Naive thymus-derived CD8-positive, alpha-beta T cell (primary cell): ENCODE measurements at regions not wholly inside any gene's neighbourhood (a gene's known extent, or its start where the extent isn't known, plus 50 kb on each side); places are given as distances from the start of the nearest gene placed in this dataset.

ENCODE experiments used
- ATAC-seq, 2 donors: fragments of 150-1000 bp; cut with Tn5 transposase in 1 of 2; sonication (Bioruptor Pico), chemical (Tn5 transposase) in 1 of 2; 1 replicate in 1 of 2; 2 replicates in 1 of 2; pipeline ENCODE4 v1.10.0; 2021; ENCODE audit warnings: mild to moderate bottlenecking in 2 of 2, moderate library complexity in 2 of 2
- POLR2A ChIA-PET: fragments of 350-600 bp; sonication (Branson Sonifier 250); formaldehyde crosslinking; loops from one replicate; lab custom pipeline; 2021; ENCODE audit warnings: antibody characterized with exemption; lab: Charles Lee
- DNase-seq, 10 donors: peaks; one replicate each; pipeline versions ENCODE4 v3.0.0 to v3.0.0-alpha.2; 2020 to 2022
- H3K27ac Mint-ChIP-seq, 10 donors: one replicate each; pipeline ENCODE4 v1.8.0; 2020 to 2022; ENCODE audit warnings: mild to moderate bottlenecking in 10 of 10, mixed read lengths in 10 of 10, moderate library complexity in 4 of 10, inconsistent platforms in 1 of 10
- H3K27me3 Mint-ChIP-seq, 5 donors: one replicate each; pipeline ENCODE4 v1.8.0; 2021 to 2022; ENCODE audit warnings: mixed read lengths in 5 of 5
- H3K36me3 Mint-ChIP-seq, 3 donors: one replicate each; pipeline ENCODE4 v1.8.0; 2020 to 2022; ENCODE audit warnings: mixed read lengths in 3 of 3, mild to moderate bottlenecking in 2 of 3, inconsistent platforms in 1 of 3
- H3K4me1 Mint-ChIP-seq, 4 donors: one replicate each; pipeline ENCODE4 v1.8.0; 2021 to 2022; ENCODE audit warnings: mixed read lengths in 4 of 4
- H3K4me3 Mint-ChIP-seq, 10 donors: one replicate each; pipeline ENCODE4 v1.8.0; 2020 to 2022; ENCODE audit warnings: mild to moderate bottlenecking in 10 of 10, mixed read lengths in 10 of 10, moderate library complexity in 6 of 10, inconsistent platforms in 1 of 10
- H3K9me3 Mint-ChIP-seq, 9 donors: one replicate each; pipeline ENCODE4 v1.8.0; 2020 to 2022; ENCODE audit warnings: mixed read lengths in 9 of 9, mild to moderate bottlenecking in 3 of 9, inconsistent platforms in 1 of 9, moderate library complexity in 1 of 9

- ATAC-seq (no peak), DNase-seq (no peak)
- Mint-ChIP-seq H3K9me3 (peaks cover 0 to 13% (median 7%) of the 10 kb centered on the region in 9 donors), H3K27ac (no peak overlapping the region), H3K27me3 (peaks cover 0 to 3% (median 0%) of the 10 kb centered on the region in 5 donors), H3K36me3 (no peaks in the 10 kb centered on the region), H3K4me1 (no peaks in the 10 kb centered on the region), H3K4me3 (no peak overlapping the region)
- POLR2A ChIA-PET, result no interaction called here
These were observed 101.1 kb upstream of the CCDC85A start for GRCh38 chr2:56082665-56083064.

GRCh38 chr2:56084111-56084901 is 99.5 kb upstream of the CCDC85A start:
- no peaks in the 10 kb centered on the region for H3K4me1 Mint-ChIP-seq
- POLR2A ChIA-PET, result no interaction called here
- no peak overlapping the region for H3K27ac Mint-ChIP-seq
- no peak for ATAC-seq
- peaks cover 0 to 3% (median 0%) of the 10 kb centered on the region in 5 donors for H3K27me3 Mint-ChIP-seq
- no peak for DNase-seq
- peaks cover 0 to 11% (median 7%) of the 10 kb centered on the region in 9 donors for H3K9me3 Mint-ChIP-seq
- H3K4me3 Mint-ChIP-seq, result no peak overlapping the region
- H3K36me3 Mint-ChIP-seq, result no peaks in the 10 kb centered on the region

GRCh38 chr2:56086336-56086735 is 97.5 kb upstream of the CCDC85A start:
- Mint-ChIP-seq H3K36me3 (no peaks in the 10 kb centered on the region), H3K9me3 (peaks cover 0 to 6% (median 0%) of the 10 kb centered on the region in 9 donors), H3K4me1 (no peaks in the 10 kb centered on the region), H3K27me3 (peaks cover 0 to 1% (median 0%) of the 10 kb centered on the region in 5 donors), H3K4me3 (no peak overlapping the region), H3K27ac (no peak overlapping the region)
- ATAC-seq (no peak), DNase-seq (no peak)
- POLR2A ChIA-PET, result no interaction called here

- no peaks in the 10 kb centered on the region for H3K27me3 Mint-ChIP-seq
- H3K36me3 Mint-ChIP-seq, result no peaks in the 10 kb centered on the region
- H3K27ac Mint-ChIP-seq, result no peak overlapping the region
- DNase-seq (no peak), ATAC-seq (no peak)
- POLR2A ChIA-PET, result no interaction called here
- no peak overlapping the region for H3K4me3 Mint-ChIP-seq
- H3K4me1 Mint-ChIP-seq, result no peaks in the 10 kb centered on the region
- peaks cover 0 to 6% (median 0%) of the 10 kb centered on the region in 9 donors for H3K9me3 Mint-ChIP-seq
These were observed 95.4 kb upstream of the CCDC85A start for GRCh38 chr2:56088411-56088810.

- Mint-ChIP-seq H3K27ac (no peak overlapping the region), H3K36me3 (no peaks in the 10 kb centered on the region), H3K27me3 (peaks cover 0 to 4% (median 0%) of the 10 kb centered on the region in 5 donors), H3K4me3 (no peak overlapping the region), H3K4me1 (no peaks in the 10 kb centered on the region), H3K9me3 (peaks cover 0 to 4% (median 0%) of the 10 kb centered on the region in 9 donors)
- no peak for DNase-seq
- ATAC-seq, result no peak
- POLR2A ChIA-PET, result no interaction called here
These were observed 93.9 kb upstream of the CCDC85A start for GRCh38 chr2:56089931-56090330.

GRCh38 chr2:56099963-56100362 is 83.8 kb upstream of the CCDC85A start:
- no peak overlapping the region for H3K27ac Mint-ChIP-seq
- H3K9me3 Mint-ChIP-seq, result peaks cover 0 to 12% (median 6%) of the 10 kb centered on the region in 9 donors
- DNase-seq (no peak), ATAC-seq (no peak)
- H3K36me3 Mint-ChIP-seq, result no peaks in the 10 kb centered on the region
- no peak overlapping the region for H3K4me3 Mint-ChIP-seq
- H3K27me3 Mint-ChIP-seq, result peaks cover 0 to 6% (median 0%) of the 10 kb centered on the region in 5 donors
- POLR2A ChIA-PET, result no interaction called here
- no peaks in the 10 kb centered on the region for H3K4me1 Mint-ChIP-seq

GRCh38 chr2:56100791-56101312 is 82.9 kb upstream of the CCDC85A start:
- DNase-seq (no peak), ATAC-seq (no peak)
- Mint-ChIP-seq H3K36me3 (no peaks in the 10 kb centered on the region), H3K9me3 (peaks cover 0 to 20% (median 5%) of the 10 kb centered on the region in 9 donors), H3K4me1 (no peaks in the 10 kb centered on the region), H3K27me3 (peaks cover 0 to 9% (median 4%) of the 10 kb centered on the region in 5 donors), H3K27ac (no peak overlapping the region), H3K4me3 (no peak overlapping the region)
- POLR2A ChIA-PET, result no interaction called here

GRCh38 chr2:56102098-56102497 is 81.7 kb upstream of the CCDC85A start:
- no peaks in the 10 kb centered on the region for H3K36me3 Mint-ChIP-seq

GRCh38 chr2:56102866-56103265 is 80.9 kb upstream of the CCDC85A start:
- no peak overlapping the region for H3K4me3 Mint-ChIP-seq
- H3K4me1 Mint-ChIP-seq, result no peaks in the 10 kb centered on the region
- peaks cover 0 to 16% (median 4%) of the 10 kb centered on the region in 5 donors for H3K27me3 Mint-ChIP-seq
- no peak for DNase-seq
- POLR2A ChIA-PET, result no interaction called here
- H3K27ac Mint-ChIP-seq, result no peak overlapping the region
- peaks cover 0 to 22% (median 0%) of the 10 kb centered on the region in 9 donors for H3K9me3 Mint-ChIP-seq
- H3K36me3 Mint-ChIP-seq, result no peaks in the 10 kb centered on the region
- no peak for ATAC-seq

More at GRCh38 chr2:56102098-56102497, 81.7 kb upstream of the CCDC85A start:
- Mint-ChIP-seq H3K4me3 (no peak overlapping the region), H3K27me3 (peaks cover 0 to 11% (median 4%) of the 10 kb centered on the region in 5 donors), H3K4me1 (no peaks in the 10 kb centered on the region), H3K9me3 (peaks cover 0 to 22% (median 0%) of the 10 kb centered on the region in 9 donors), H3K27ac (no peak overlapping the region)
- ATAC-seq, result no peak
- POLR2A ChIA-PET, result no interaction called here
- DNase-seq, result no peak

- peaks cover 0 to 23% (median 5%) of the 10 kb centered on the region in 5 donors for H3K27me3 Mint-ChIP-seq
- DNase-seq (no peak), ATAC-seq (no peak)
- no peaks in the 10 kb centered on the region for H3K36me3 Mint-ChIP-seq
- H3K27ac Mint-ChIP-seq, result no peak overlapping the region
- H3K9me3 Mint-ChIP-seq, result peaks cover 0 to 22% (median 0%) of the 10 kb centered on the region in 9 donors
- POLR2A ChIA-PET, result no interaction called here
- no peaks in the 10 kb centered on the region for H3K4me1 Mint-ChIP-seq
- no peak overlapping the region for H3K4me3 Mint-ChIP-seq
These were observed 78.8 kb upstream of the CCDC85A start for GRCh38 chr2:56104962-56105361.

- Mint-ChIP-seq H3K4me3 (no peak overlapping the region), H3K36me3 (no peaks in the 10 kb centered on the region), H3K9me3 (peaks cover 0 to 22% (median 0%) of the 10 kb centered on the region in 9 donors), H3K4me1 (no peaks in the 10 kb centered on the region), H3K27me3 (peaks cover 0 to 29% (median 8%) of the 10 kb centered on the region in 5 donors), H3K27ac (no peak overlapping the region)
- no peak for DNase-seq
- POLR2A ChIA-PET, result no interaction called here
- ATAC-seq, result no peak
These were observed 76.1 kb upstream of the CCDC85A start for GRCh38 chr2:56107502-56108220.

GRCh38 chr2:56108806-56109205 is 75.0 kb upstream of the CCDC85A start:
- POLR2A ChIA-PET, result no interaction called here
- no peak for DNase-seq
- H3K27me3 Mint-ChIP-seq, result peaks cover 0 to 27% (median 8%) of the 10 kb centered on the region in 5 donors
- peaks cover 0 to 17% (median 0%) of the 10 kb centered on the region in 9 donors for H3K9me3 Mint-ChIP-seq
- no peaks in the 10 kb centered on the region for H3K36me3 Mint-ChIP-seq
- H3K27ac Mint-ChIP-seq, result no peak overlapping the region
- no peaks in the 10 kb centered on the region for H3K4me1 Mint-ChIP-seq
- no peak for ATAC-seq
- no peak overlapping the region for H3K4me3 Mint-ChIP-seq

- peaks cover 0 to 10% (median 0%) of the 10 kb centered on the region in 9 donors for H3K9me3 Mint-ChIP-seq
- no peaks in the 10 kb centered on the region for H3K4me1 Mint-ChIP-seq
- H3K27me3 Mint-ChIP-seq, result peaks cover 0 to 24% (median 6%) of the 10 kb centered on the region in 5 donors
- DNase-seq (no peak), ATAC-seq (no peak)
- POLR2A ChIA-PET, result no interaction called here
- H3K4me3 Mint-ChIP-seq, result no peak overlapping the region
- H3K36me3 Mint-ChIP-seq, result no peaks in the 10 kb centered on the region
- no peak overlapping the region for H3K27ac Mint-ChIP-seq
These were observed 73.8 kb upstream of the CCDC85A start for GRCh38 chr2:56109994-56110393.
